ENCODE measurements at regions not wholly inside any gene's neighbourhood (a gene's known extent, or its start where the extent isn't known, plus 50 kb on each side); places are given as distances from the start of the nearest gene placed in this dataset.

GRCh38 chr17:77472468-77473310, 331.9 kb downstream of the SEC14L1 start:
- peak; percentile 29 for DNase-seq
- in situ Hi-C loops (cut with MboI; ENCODE audit: low pct_unique_long_range_greater_than_20kb, low sequenced_read_pairs): no loop called here

- in situ Hi-C loops (cut with MboI; ENCODE audit: low pct_unique_long_range_greater_than_20kb, low sequenced_read_pairs): no loop called here
- no peak for DNase-seq
Observed at GRCh38 chr17:77473615-77474226, 333.0 kb downstream of the SEC14L1 start.

- no peak for DNase-seq
- in situ Hi-C loops (cut with MboI; ENCODE audit: low pct_unique_long_range_greater_than_20kb, low sequenced_read_pairs): no loop called here
Observed at GRCh38 chr17:77474292-77474988, 333.7 kb downstream of the SEC14L1 start.

GRCh38 chr17:77475016-77475976, 334.5 kb downstream of the SEC14L1 start:
- in situ Hi-C loops (cut with MboI; ENCODE audit: low pct_unique_long_range_greater_than_20kb, low sequenced_read_pairs): no loop called here
- DNase-seq: peak; percentile 73

- no peak for DNase-seq
- in situ Hi-C loops (cut with MboI; ENCODE audit: low pct_unique_long_range_greater_than_20kb, low sequenced_read_pairs): no loop called here
Observed at GRCh38 chr17:77476006-77476405, 335.2 kb downstream of the SEC14L1 start.

- no peak for DNase-seq
- in situ Hi-C loops (cut with MboI; ENCODE audit: low pct_unique_long_range_greater_than_20kb, low sequenced_read_pairs): no loop called here
Observed at GRCh38 chr17:77476498-77476897, 335.7 kb downstream of the SEC14L1 start.

- no peak for DNase-seq
- in situ Hi-C loops (cut with MboI; ENCODE audit: low pct_unique_long_range_greater_than_20kb, low sequenced_read_pairs): no loop called here
Observed at GRCh38 chr17:77476931-77477805, 336.4 kb downstream of the SEC14L1 start.

GRCh38 chr17:77478281-77478680, 337.5 kb downstream of the SEC14L1 start:
- in situ Hi-C loops (cut with MboI; ENCODE audit: low pct_unique_long_range_greater_than_20kb, low sequenced_read_pairs): no loop called here
- DNase-seq: no peak

- in situ Hi-C loops (cut with MboI; ENCODE audit: low pct_unique_long_range_greater_than_20kb, low sequenced_read_pairs): no loop called here
- no peak for DNase-seq
Observed at GRCh38 chr17:77478899-77479298, 338.1 kb downstream of the SEC14L1 start.

GRCh38 chr17:77479372-77480198, 338.8 kb downstream of the SEC14L1 start:
- no peak for DNase-seq
- in situ Hi-C loops (cut with MboI; ENCODE audit: low pct_unique_long_range_greater_than_20kb, low sequenced_read_pairs): no loop called here

- DNase-seq: no peak
- in situ Hi-C loops (cut with MboI; ENCODE audit: low pct_unique_long_range_greater_than_20kb, low sequenced_read_pairs): no loop called here
Observed at GRCh38 chr17:77480199-77480508, 339.4 kb downstream of the SEC14L1 start.

GRCh38 chr17:77480509-77481215, 339.9 kb downstream of the SEC14L1 start:
- no peak for DNase-seq
- in situ Hi-C loops (cut with MboI; ENCODE audit: low pct_unique_long_range_greater_than_20kb, low sequenced_read_pairs): no loop called here

- in situ Hi-C loops (cut with MboI; ENCODE audit: low pct_unique_long_range_greater_than_20kb, low sequenced_read_pairs): no loop called here
- no peak for DNase-seq
Observed at GRCh38 chr17:77481476-77482374, 341.0 kb downstream of the SEC14L1 start.

GRCh38 chr17:77482375-77483127, 341.8 kb downstream of the SEC14L1 start:
- DNase-seq: no peak
- in situ Hi-C loops (cut with MboI; ENCODE audit: low pct_unique_long_range_greater_than_20kb, low sequenced_read_pairs): no loop called here

GRCh38 chr17:77483128-77483598, 342.4 kb downstream of the SEC14L1 start:
- DNase-seq: no peak
- in situ Hi-C loops (cut with MboI; ENCODE audit: low pct_unique_long_range_greater_than_20kb, low sequenced_read_pairs): no loop called here
